ENCODE measurements at regions not wholly inside any gene's neighbourhood (a gene's known extent, or its start where the extent isn't known, plus 50 kb on each side); places are given as distances from the start of the nearest gene placed in this dataset.
A peak's percentile ranks its signal among the peaks of the same experiment; 100 is the strongest.
"Not testable (repeated sequence)": the region's sequence is repeated elsewhere in the genome, so short reads cannot be mapped to it uniquely, and the experiment has no call there.

GRCh38 chr7:41457832-41458437, 245.0 kb downstream of the INHBA start:
- no peak for TF ChIP-seq POLR2A (IDR thresholded peaks at IDR 0.05; ENCODE audit: low read depth, low read length)

GRCh38 chr7:41451826-41452225, 251.1 kb downstream of the INHBA start:
- no peak for TF ChIP-seq POLR2A (IDR thresholded peaks at IDR 0.05; ENCODE audit: low read depth, low read length)
- DNase-seq (ENCODE audit: insufficient read length, low spot score) (peak; percentile 34), FAIRE-seq (no peak)

More at GRCh38 chr7:41457832-41458437, 245.0 kb downstream of the INHBA start:
- DNase-seq (ENCODE audit: insufficient read length, low spot score), result no peak
- FAIRE-seq, result no peak

GRCh38 chr7:41449694-41450093, 253.2 kb downstream of the INHBA start:
- no peak for DNase-seq (ENCODE audit: insufficient read length, low spot score)
- no peak for FAIRE-seq
- no peak for TF ChIP-seq POLR2A (IDR thresholded peaks at IDR 0.05; ENCODE audit: low read depth, low read length)

- no peak for TF ChIP-seq POLR2A (IDR thresholded peaks at IDR 0.05; ENCODE audit: low read depth, low read length)
- FAIRE-seq (no peak), DNase-seq (ENCODE audit: insufficient read length, low spot score) (no peak)
Measured at GRCh38 chr7:41449286-41449685, 253.6 kb downstream of the INHBA start.

- TF ChIP-seq POLR2A (IDR thresholded peaks at IDR 0.05; ENCODE audit: low read depth, low read length), result no peak
- FAIRE-seq, result no peak
- DNase-seq (ENCODE audit: insufficient read length, low spot score), result no peak
Measured at GRCh38 chr7:41448104-41448503, 254.8 kb downstream of the INHBA start.

GRCh38 chr7:41447450-41448042, 255.3 kb downstream of the INHBA start:
- FAIRE-seq (no peak), DNase-seq (ENCODE audit: insufficient read length, low spot score) (no peak)
- TF ChIP-seq POLR2A (IDR thresholded peaks at IDR 0.05; ENCODE audit: low read depth, low read length), result no peak

- FAIRE-seq, result no peak
- no peak for DNase-seq (ENCODE audit: insufficient read length, low spot score)
- no peak for TF ChIP-seq POLR2A (IDR thresholded peaks at IDR 0.05; ENCODE audit: low read depth, low read length)
Measured at GRCh38 chr7:41446606-41447449, 256.1 kb downstream of the INHBA start.

- FAIRE-seq, result no peak
- no peak for DNase-seq (ENCODE audit: insufficient read length, low spot score)
- TF ChIP-seq POLR2A (IDR thresholded peaks at IDR 0.05; ENCODE audit: low read depth, low read length), result no peak
Measured at GRCh38 chr7:41445946-41446345, 256.9 kb downstream of the INHBA start.

GRCh38 chr7:41445432-41445831, 257.5 kb downstream of the INHBA start:
- TF ChIP-seq POLR2A (IDR thresholded peaks at IDR 0.05; ENCODE audit: low read depth, low read length), result no peak
- no peak for DNase-seq (ENCODE audit: insufficient read length, low spot score)
- no peak for FAIRE-seq

GRCh38 chr7:41439515-41439879, 263.4 kb downstream of the INHBA start:
- DNase-seq (ENCODE audit: insufficient read length, low spot score) (no peak), FAIRE-seq (no peak)
- no peak for TF ChIP-seq POLR2A (IDR thresholded peaks at IDR 0.05; ENCODE audit: low read depth, low read length)

- DNase-seq (ENCODE audit: insufficient read length, low spot score) (no peak), FAIRE-seq (no peak)
- no peak for TF ChIP-seq POLR2A (IDR thresholded peaks at IDR 0.05; ENCODE audit: low read depth, low read length)
Measured at GRCh38 chr7:41438705-41439514, 264.0 kb downstream of the INHBA start.

- DNase-seq (ENCODE audit: insufficient read length, low spot score) (peak; percentile 54), FAIRE-seq (peak; percentile 81)
- TF ChIP-seq POLR2A (IDR thresholded peaks at IDR 0.05; ENCODE audit: low read depth, low read length), result no peak
Measured at GRCh38 chr7:41437257-41438196, 265.4 kb downstream of the INHBA start.

GRCh38 chr7:41436139-41436538, 266.8 kb downstream of the INHBA start:
- DNase-seq (ENCODE audit: insufficient read length, low spot score) (peak; percentile 12), FAIRE-seq (no peak)
- no peak for TF ChIP-seq POLR2A (IDR thresholded peaks at IDR 0.05; ENCODE audit: low read depth, low read length)

GRCh38 chr7:41435020-41435419, 267.9 kb downstream of the INHBA start:
- not testable (repeated sequence) for FAIRE-seq

More at GRCh38 chr7:41435020-41435419, 267.9 kb downstream of the INHBA start:
- not testable (repeated sequence) for DNase-seq (ENCODE audit: insufficient read length, low spot score)

Data from H54 (cell line).